GM23338 (cell line): ENCODE measurements at regions not wholly inside any gene's neighbourhood (a gene's known extent, or its start where the extent isn't known, plus 50 kb on each side); places are given as distances from the start of the nearest gene placed in this dataset.

Experiments
- ATAC-seq: fragments of 200-7000 bp; cut with Tn5 transposase; 3 replicates; pipeline ENCODE4 v1.9.1; 2020
- DNase-seq: peaks from one replicate; pipeline ENCODE4 v3.0.0-alpha.2; 2015; ENCODE audit warnings: low spot score
- H2AFZ ChIP-seq: fragments of 200-600 bp; sonication (generic); 2 replicates; pipeline ENCODE4 v1.8.0; 2016; ENCODE audit warnings: antibody characterized with exemption, mild to moderate bottlenecking, moderate library complexity
- H3F3A ChIP-seq: fragments of 200-600 bp; sonication (generic); replicated peaks from 2 replicates; pipeline ENCODE4 v1.8.0; 2017; ENCODE audit warnings: antibody characterized with exemption, mixed run types, low read depth
- H3K27ac ChIP-seq: fragments of 200-600 bp; sonication (generic); 2 replicates; pipeline ENCODE4 v1.6.1; 2016; ENCODE audit warnings: low read depth
- H3K27me3 ChIP-seq: fragments of 200-600 bp; sonication (generic); 2 replicates; pipeline ENCODE4 v1.8.0; 2016; ENCODE audit warnings: mild to moderate bottlenecking, mixed run types, moderate library complexity; ENCODE audit not compliant: insufficient read depth
- H3K36me3 ChIP-seq: fragments of 200-600 bp; sonication (generic); 2 replicates; pipeline ENCODE4 v1.8.0; 2016; ENCODE audit warnings: mild to moderate bottlenecking; ENCODE audit not compliant: insufficient read depth
- H3K4me1 ChIP-seq: fragments of 200-600 bp; sonication (generic); 2 replicates; pipeline ENCODE4 v1.8.0; 2016; ENCODE audit warnings: mild to moderate bottlenecking, moderate library complexity; ENCODE audit not compliant: insufficient read depth
- H3K4me2 ChIP-seq: fragments of 200-600 bp; sonication (generic); 2 replicates; pipeline ENCODE4 v1.7.1; 2017; ENCODE audit warnings: mixed run types
- H3K4me3 ChIP-seq: fragments of 200-600 bp; sonication (generic); 2 replicates; pipeline ENCODE4 v1.6.1; 2016; ENCODE audit warnings: mixed run types
- H3K79me2 ChIP-seq: fragments of 200-600 bp; sonication (generic); replicated peaks from 2 replicates; pipeline ENCODE4 v1.8.0; 2017; ENCODE audit warnings: mild to moderate bottlenecking; ENCODE audit not compliant: insufficient read depth
- H3K9me2 ChIP-seq: fragments of 200-600 bp; sonication (generic); 2 replicates; pipeline ENCODE4 v1.8.0; 2017; ENCODE audit not compliant: insufficient read depth
- H4K20me1 ChIP-seq: fragments of 200-600 bp; sonication (generic); replicated peaks from 2 replicates; pipeline ENCODE4 v1.8.0; 2017; ENCODE audit warnings: mild to moderate bottlenecking; ENCODE audit not compliant: insufficient read depth
- H3K27ac Mint-ChIP-seq: 2 replicates; pipeline ENCODE4 v1.8.0; 2020; ENCODE audit warnings: inconsistent platforms, mild to moderate bottlenecking, moderate library complexity, mixed read lengths
- H3K27me3 Mint-ChIP-seq: 3 replicates; pipeline ENCODE4 v1.8.0; 2022; ENCODE audit warnings: low read depth, mild to moderate bottlenecking, moderate library complexity, mixed read lengths, inconsistent platforms; ENCODE audit not compliant: insufficient read depth, poor library complexity
- H3K36me3 Mint-ChIP-seq: 3 replicates; pipeline ENCODE4 v1.8.0; 2021; ENCODE audit warnings: low read depth, mild to moderate bottlenecking, inconsistent platforms, moderate library complexity, mixed read lengths
- H3K4me1 Mint-ChIP-seq: 3 replicates; pipeline ENCODE4 v1.8.0; 2020; ENCODE audit warnings: mild to moderate bottlenecking, inconsistent platforms, mixed read lengths
- H3K4me3 Mint-ChIP-seq: 3 replicates; pipeline ENCODE4 v1.8.0; 2021; ENCODE audit warnings: moderate library complexity, mild to moderate bottlenecking, inconsistent platforms, mixed read lengths
- H3K9me3 Mint-ChIP-seq: 3 replicates; pipeline ENCODE4 v1.8.0; 2020; ENCODE audit warnings: moderate library complexity, mild to moderate bottlenecking, inconsistent platforms, mixed read lengths
- CREB1 ChIP-seq: fragments of 250-450 bp; sonication (Bioruptor Pico); IDR thresholded peaks from 2 replicates; pipeline ENCODE4 v1.5.0; 2020; ENCODE audit warnings: low read depth, mild to moderate bottlenecking, moderate library complexity
- EZH2phosphoT487 ChIP-seq: fragments of 200-600 bp; sonication (generic); IDR thresholded peaks from one replicate; pipeline ENCODE4 v1.8.1; 2018; ENCODE audit warnings: antibody characterized with exemption; ENCODE audit not compliant: unreplicated experiment
- NANOG ChIP-seq: IDR thresholded peaks from 2 replicates; pipeline ENCODE4 v1.6.1; 2016; ENCODE audit warnings: antibody characterized with exemption, borderline replicate concordance
- STAT1 ChIP-seq: IDR thresholded peaks from one replicate; pipeline ENCODE4 v1.6.1; 2016; ENCODE audit warnings: antibody characterized with exemption; ENCODE audit not compliant: unreplicated experiment
- ZNF331 ChIP-seq: fragments of 250-450 bp; sonication (Bioruptor Pico); IDR thresholded peaks from 2 replicates; pipeline ENCODE4 v1.5.0; 2020; ENCODE audit warnings: low read depth, mild to moderate bottlenecking, moderate library complexity
- TF ChIP-seq, protein P1 (sequence below): fragments of 250-450 bp; sonication (Bioruptor Pico); IDR thresholded peaks from 2 replicates; pipeline ENCODE4 v1.5.0; 2020; ENCODE audit warnings: mild to moderate bottlenecking, moderate library complexity
- TF ChIP-seq, protein P2 (sequence below), 2 experiments: fragments of 200-600 bp in 1 of 2; sonication (generic) in 1 of 2; conservative IDR thresholded peaks; 2 replicates each; pipeline versions ENCODE4 v1.5.1 to v1.6.1; 2016 to 2017; ENCODE audit warnings: antibody characterized with exemption in 2 of 2, low read depth in 2 of 2, mild to moderate bottlenecking in 2 of 2, moderate library complexity in 1 of 2

DNA sequence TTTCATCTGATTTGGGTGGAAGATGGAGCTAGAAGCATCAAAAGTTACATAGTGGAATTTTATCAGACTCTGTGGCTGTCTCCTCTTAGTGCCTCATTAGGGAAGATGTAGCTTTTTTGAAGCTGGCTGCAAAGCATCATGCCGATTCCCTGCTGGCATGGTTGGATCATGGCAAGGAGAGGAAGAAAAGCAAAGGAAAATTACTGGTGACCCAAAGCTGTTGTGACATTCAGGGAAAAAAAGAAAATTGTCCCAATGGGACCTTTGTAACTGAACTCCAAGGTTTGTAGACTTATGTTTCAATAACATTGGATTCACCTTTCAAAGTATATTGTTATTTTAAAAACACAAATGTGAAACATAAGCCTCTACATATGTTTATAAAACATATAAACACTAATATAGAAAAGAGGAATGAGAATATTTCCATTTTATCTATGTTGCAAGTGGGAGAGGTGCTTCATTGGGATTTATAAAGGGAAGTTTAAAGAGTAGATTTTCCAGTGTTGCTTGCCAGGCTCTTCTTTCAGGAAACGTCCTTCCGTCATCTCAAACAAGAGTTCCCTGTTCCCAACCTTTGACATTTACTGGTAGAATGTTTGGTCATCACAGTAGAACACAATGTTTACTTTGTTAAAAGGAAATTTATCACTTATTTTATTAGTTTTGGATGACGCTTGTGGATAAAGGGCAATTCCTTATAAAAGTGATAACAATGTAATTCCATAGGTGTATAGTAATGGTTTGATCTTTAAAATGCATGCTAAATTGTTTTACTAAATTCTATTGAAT, 190.1 kb upstream of the GPRIN3 start (continued):
- TF ChIP-seq, protein P1, sequence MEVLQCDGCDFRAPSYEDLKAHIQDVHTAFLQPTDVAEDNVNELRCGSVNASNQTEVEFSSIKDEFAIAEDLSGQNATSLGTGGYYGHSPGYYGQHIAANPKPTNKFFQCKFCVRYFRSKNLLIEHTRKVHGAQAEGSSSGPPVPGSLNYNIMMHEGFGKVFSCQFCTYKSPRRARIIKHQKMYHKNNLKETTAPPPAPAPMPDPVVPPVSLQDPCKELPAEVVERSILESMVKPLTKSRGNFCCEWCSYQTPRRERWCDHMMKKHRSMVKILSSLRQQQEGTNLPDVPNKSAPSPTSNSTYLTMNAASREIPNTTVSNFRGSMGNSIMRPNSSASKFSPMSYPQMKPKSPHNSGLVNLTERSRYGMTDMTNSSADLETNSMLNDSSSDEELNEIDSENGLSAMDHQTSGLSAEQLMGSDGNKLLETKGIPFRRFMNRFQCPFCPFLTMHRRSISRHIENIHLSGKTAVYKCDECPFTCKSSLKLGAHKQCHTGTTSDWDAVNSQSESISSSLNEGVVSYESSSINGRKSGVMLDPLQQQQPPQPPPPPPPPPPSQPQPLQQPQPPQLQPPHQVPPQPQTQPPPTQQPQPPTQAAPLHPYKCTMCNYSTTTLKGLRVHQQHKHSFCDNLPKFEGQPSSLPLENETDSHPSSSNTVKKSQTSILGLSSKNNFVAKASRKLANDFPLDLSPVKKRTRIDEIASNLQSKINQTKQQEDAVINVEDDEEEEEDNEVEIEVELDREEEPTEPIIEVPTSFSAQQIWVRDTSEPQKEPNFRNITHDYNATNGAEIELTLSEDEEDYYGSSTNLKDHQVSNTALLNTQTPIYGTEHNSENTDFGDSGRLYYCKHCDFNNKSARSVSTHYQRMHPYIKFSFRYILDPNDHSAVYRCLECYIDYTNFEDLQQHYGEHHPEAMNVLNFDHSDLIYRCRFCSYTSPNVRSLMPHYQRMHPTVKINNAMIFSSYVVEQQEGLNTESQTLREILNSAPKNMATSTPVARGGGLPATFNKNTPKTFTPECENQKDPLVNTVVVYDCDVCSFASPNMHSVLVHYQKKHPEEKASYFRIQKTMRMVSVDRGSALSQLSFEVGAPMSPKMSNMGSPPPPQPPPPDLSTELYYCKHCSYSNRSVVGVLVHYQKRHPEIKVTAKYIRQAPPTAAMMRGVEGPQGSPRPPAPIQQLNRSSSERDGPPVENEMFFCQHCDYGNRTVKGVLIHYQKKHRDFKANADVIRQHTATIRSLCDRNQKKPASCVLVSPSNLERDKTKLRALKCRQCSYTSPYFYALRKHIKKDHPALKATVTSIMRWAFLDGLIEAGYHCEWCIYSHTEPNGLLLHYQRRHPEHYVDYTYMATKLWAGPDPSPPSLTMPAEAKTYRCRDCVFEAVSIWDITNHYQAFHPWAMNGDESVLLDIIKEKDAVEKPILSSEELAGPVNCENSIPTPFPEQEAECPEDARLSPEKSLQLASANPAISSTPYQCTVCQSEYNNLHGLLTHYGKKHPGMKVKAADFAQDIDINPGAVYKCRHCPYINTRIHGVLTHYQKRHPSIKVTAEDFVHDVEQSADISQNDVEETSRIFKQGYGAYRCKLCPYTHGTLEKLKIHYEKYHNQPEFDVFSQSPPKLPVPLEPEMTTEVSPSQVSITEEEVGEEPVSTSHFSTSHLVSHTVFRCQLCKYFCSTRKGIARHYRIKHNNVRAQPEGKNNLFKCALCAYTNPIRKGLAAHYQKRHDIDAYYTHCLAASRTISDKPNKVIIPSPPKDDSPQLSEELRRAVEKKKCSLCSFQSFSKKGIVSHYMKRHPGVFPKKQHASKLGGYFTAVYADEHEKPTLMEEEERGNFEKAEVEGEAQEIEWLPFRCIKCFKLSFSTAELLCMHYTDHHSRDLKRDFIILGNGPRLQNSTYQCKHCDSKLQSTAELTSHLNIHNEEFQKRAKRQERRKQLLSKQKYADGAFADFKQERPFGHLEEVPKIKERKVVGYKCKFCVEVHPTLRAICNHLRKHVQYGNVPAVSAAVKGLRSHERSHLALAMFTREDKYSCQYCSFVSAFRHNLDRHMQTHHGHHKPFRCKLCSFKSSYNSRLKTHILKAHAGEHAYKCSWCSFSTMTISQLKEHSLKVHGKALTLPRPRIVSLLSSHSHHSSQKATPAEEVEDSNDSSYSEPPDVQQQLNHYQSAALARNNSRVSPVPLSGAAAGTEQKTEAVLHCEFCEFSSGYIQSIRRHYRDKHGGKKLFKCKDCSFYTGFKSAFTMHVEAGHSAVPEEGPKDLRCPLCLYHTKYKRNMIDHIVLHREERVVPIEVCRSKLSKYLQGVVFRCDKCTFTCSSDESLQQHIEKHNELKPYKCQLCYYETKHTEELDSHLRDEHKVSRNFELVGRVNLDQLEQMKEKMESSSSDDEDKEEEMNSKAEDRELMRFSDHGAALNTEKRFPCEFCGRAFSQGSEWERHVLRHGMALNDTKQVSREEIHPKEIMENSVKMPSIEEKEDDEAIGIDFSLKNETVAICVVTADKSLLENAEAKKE (CRISPR knock-in tag), result no peak

DNA sequence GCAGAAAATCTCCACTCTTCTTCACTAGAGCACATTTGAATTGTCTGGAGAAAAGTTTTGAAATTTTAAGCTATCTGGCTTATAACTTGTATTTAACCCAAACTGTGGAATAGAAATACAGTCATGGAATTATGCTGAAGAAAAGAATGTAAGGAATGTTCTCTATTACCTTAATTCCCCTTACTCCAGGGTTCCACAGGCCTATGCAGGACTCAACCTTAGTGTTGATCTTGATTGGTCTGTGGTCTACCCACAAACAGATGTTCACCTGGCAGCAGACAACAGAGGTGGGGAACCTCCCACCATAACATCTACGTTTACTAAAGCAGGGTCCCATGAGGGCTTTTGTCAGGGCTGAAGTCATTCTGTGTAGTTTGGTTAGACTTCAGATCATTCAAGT, 189.3 kb upstream of the GPRIN3 start:
- H3K4me3 ChIP-seq, result no peak overlapping the region
- Mint-ChIP-seq H3K27me3 (peaks cover 1% of the 10 kb centered on the region), H3K4me3 (no peak overlapping the region), H3K27ac (no peak overlapping the region), H3K36me3 (peaks cover 5% of the 10 kb centered on the region; the same call in 1 of the 3 replicates), H3K4me1 (peaks cover 12% of the 10 kb centered on the region), H3K9me3 (no peaks in the 10 kb centered on the region; the same call in 2 of the 3 replicates)
- no peaks in the 10 kb centered on the region for H3F3A ChIP-seq
- no peak overlapping the region for H3K4me2 ChIP-seq
- no peaks in the 10 kb centered on the region for H3K27me3 ChIP-seq
- no peak for DNase-seq
- no peak overlapping the region for H2AFZ ChIP-seq
- no peak overlapping the region for H3K27ac ChIP-seq
- peaks cover 16% of the 10 kb centered on the region for H3K4me1 ChIP-seq
- no peaks in the 10 kb centered on the region for H4K20me1 ChIP-seq
- H3K36me3 ChIP-seq, result no peaks in the 10 kb centered on the region
- H3K9me2 ChIP-seq, result no peaks in the 10 kb centered on the region
- no peak for ATAC-seq
- H3K79me2 ChIP-seq, result no peaks in the 10 kb centered on the region
- TF ChIP-seq ZNF331, result no peak
- no peak for TF ChIP-seq NANOG
- no peak for TF ChIP-seq EZH2phosphoT487
- no peak for TF ChIP-seq CREB1 (CRISPR knock-in tag)
- TF ChIP-seq, protein P2, sequence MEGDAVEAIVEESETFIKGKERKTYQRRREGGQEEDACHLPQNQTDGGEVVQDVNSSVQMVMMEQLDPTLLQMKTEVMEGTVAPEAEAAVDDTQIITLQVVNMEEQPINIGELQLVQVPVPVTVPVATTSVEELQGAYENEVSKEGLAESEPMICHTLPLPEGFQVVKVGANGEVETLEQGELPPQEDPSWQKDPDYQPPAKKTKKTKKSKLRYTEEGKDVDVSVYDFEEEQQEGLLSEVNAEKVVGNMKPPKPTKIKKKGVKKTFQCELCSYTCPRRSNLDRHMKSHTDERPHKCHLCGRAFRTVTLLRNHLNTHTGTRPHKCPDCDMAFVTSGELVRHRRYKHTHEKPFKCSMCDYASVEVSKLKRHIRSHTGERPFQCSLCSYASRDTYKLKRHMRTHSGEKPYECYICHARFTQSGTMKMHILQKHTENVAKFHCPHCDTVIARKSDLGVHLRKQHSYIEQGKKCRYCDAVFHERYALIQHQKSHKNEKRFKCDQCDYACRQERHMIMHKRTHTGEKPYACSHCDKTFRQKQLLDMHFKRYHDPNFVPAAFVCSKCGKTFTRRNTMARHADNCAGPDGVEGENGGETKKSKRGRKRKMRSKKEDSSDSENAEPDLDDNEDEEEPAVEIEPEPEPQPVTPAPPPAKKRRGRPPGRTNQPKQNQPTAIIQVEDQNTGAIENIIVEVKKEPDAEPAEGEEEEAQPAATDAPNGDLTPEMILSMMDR (conservative IDR thresholded peaks at IDR 0.05; ENCODE audit: low read depth in 2 of 2), result no peak
- TF ChIP-seq, protein P1 (CRISPR knock-in tag), result no peak
- no peak for TF ChIP-seq STAT1
